Testis (tissue), 2 donors: ENCODE measurements at regions not wholly inside any gene's neighbourhood (a gene's known extent, or its start where the extent isn't known, plus 50 kb on each side); places are given as distances from the start of the nearest gene placed in this dataset.

ENCODE experiments used
- DNase-seq: peaks from one replicate; pipeline ENCODE4 v3.0.0-alpha.2; 2019
- H3K27ac ChIP-seq, 2 donors: fragments of 200-600 bp; sonication (generic); one replicate each; pipeline ENCODE4 v1.5.1; 2019
- H3K27me3 ChIP-seq: fragments of 200-600 bp; sonication (generic); one replicate; pipeline ENCODE4 v1.5.1; 2019
- H3K36me3 ChIP-seq: fragments of 200-600 bp; sonication (generic); one replicate; pipeline ENCODE4 v1.5.1; 2017; ENCODE audit warnings: low read depth; ENCODE audit errors: missing control alignments
- H3K4me1 ChIP-seq: fragments of 200-600 bp; sonication (generic); one replicate; pipeline ENCODE4 v1.5.1; 2019
- H3K4me3 ChIP-seq, 2 donors: fragments of 200-600 bp; sonication (generic); one replicate each; pipeline ENCODE4 v1.5.1; 2017 to 2019
- H3K9me3 ChIP-seq: fragments of 200-600 bp; sonication (generic); one replicate; pipeline ENCODE4 v1.5.1; 2017
- POLR2A ChIP-seq: fragments of 450-650 bp; IDR thresholded peaks from one replicate; pipeline ENCODE4 v1.6.1; 2017; ENCODE audit warnings: antibody characterized with exemption, mild to moderate bottlenecking, moderate library complexity
- WGBS, 2 donors: methylation state at CpG; one replicate each; pipeline ENCODE4 v1.1.5; 2018; 5-methylcytosine and 5-hydroxymethylcytosine counted together
- intact Hi-C: fragments of 100-400 bp; cut with DNase I; formaldehyde crosslinking; loops from one replicate; pipeline ENCODE4 v1.15.1; 2023; ENCODE audit warnings: low total_unique reads
- TF ChIP-seq, protein P1 (sequence below), 3 experiments: fragments of 450-650 bp in 2 of 3; fragments of 200-600 bp in 1 of 3; sonication (generic) in 1 of 3; IDR thresholded peaks; one replicate each; pipeline ENCODE4 v1.5.1; 2016 to 2019; ENCODE audit warnings: antibody characterized with exemption in 3 of 3, mild to moderate bottlenecking in 2 of 3, moderate library complexity in 1 of 3

DNA sequence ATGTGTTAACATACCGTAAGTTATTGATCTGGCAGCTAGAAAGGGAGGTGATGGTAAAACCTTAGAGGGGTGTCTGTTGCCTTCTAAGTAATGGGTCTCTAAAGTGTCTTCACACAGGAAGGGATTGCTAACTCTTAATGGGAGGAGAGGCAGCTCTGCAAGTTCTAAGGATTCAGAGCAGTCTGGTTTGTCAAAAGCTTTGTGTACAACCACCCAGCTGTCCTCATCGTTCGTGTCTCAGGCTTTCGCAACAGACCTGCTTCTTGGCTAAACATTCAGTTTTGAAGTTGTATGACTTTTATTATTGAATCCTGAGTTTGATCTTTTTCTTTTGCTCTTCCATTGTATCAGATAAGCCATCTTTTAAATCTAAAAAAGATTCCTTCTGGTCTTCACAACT is 404.9 kb downstream of the SQOR start:
- Histone ChIP-seq H3K27me3 (no peaks in the 10 kb centered on the region), H3K27ac (no peak overlapping the region), H3K36me3 (no peaks in the 10 kb centered on the region), H3K4me1 (no peaks in the 10 kb centered on the region), H3K9me3 (no peaks in the 10 kb centered on the region), H3K4me3 (no peak overlapping the region)
- intact Hi-C loops: no loop called here
- whole genome bisulfite sequencing, 2 donors: 86 to 95% methylated on average over 4 of the region's 4 CpGs
- DNase-seq: no peak
- TF ChIP-seq POLR2A: no peak
- TF ChIP-seq, protein P1, sequence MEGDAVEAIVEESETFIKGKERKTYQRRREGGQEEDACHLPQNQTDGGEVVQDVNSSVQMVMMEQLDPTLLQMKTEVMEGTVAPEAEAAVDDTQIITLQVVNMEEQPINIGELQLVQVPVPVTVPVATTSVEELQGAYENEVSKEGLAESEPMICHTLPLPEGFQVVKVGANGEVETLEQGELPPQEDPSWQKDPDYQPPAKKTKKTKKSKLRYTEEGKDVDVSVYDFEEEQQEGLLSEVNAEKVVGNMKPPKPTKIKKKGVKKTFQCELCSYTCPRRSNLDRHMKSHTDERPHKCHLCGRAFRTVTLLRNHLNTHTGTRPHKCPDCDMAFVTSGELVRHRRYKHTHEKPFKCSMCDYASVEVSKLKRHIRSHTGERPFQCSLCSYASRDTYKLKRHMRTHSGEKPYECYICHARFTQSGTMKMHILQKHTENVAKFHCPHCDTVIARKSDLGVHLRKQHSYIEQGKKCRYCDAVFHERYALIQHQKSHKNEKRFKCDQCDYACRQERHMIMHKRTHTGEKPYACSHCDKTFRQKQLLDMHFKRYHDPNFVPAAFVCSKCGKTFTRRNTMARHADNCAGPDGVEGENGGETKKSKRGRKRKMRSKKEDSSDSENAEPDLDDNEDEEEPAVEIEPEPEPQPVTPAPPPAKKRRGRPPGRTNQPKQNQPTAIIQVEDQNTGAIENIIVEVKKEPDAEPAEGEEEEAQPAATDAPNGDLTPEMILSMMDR (IDR thresholded peaks at IDR 0.05): no peak

DNA sequence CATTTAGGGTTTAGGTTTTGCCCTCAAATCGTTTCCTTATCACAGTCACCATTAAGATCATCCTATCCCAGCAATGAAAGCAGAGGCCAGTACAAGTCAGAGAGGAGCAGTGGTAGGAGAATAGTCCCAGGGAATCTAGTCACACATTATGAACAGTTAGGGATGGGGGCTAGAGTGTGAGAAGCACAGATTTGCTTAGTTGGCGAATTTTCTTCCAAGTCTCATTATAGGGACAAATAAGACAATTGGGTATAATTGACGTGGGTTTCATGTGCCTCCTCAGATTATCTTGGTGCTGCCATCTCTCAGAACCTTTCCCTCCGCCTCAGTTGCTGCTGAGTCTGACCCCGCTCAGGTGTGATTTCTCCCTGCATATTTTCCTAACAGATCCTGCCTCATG is 407.1 kb downstream of the SQOR start:
- WGBS, 2 donors: 82 to 86% methylated on average over 5 of the region's 5 CpGs

DNA sequence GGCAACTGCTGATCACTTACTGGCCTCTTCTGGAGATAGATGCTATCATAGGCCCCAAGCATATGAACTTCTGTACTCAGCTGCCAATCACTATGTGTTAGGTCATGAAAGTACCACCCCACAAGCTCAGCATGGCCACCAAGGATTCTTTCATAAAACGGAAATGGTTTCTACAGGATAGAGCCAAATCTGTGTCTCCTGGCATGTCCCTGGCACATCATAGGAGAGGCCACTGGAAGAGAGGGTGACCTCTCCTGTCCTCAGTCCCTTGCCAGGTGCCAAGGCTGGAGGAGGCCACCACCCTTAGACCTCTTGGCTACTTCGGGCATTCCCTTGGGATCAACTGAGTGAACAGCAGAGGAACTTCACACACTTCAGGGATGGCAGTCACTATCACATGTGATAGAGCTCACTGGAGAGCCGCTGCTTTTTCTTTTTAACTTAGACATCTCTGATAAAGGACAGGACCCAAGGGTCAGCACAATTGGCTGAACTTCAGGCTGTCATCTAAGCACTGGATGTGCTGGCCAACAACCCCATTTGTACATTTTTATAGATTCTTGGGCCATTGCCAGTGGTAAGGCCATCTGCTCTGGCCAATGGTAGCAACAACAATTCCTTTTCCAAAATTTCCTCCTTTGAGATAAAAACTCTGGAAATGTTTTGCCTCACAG is 425.2 kb downstream of the SQOR start:
- Histone ChIP-seq H3K9me3 (no peaks in the 10 kb centered on the region), H3K4me1 (no peaks in the 10 kb centered on the region), H3K27me3 (no peaks in the 10 kb centered on the region), H3K36me3 (no peaks in the 10 kb centered on the region), H3K4me3 (no peak overlapping the region), H3K27ac (no peak overlapping the region)
- DNase-seq: no peak
- no peak for TF ChIP-seq POLR2A
- TF ChIP-seq, protein P1 (IDR thresholded peaks at IDR 0.05): no peak
- 54% methylated on average over 3 of the region's 3 CpGs; no CpG with 5 or more reads in 1 of the 2 donors for WGBS, 2 donors
- intact Hi-C loops: no loop called here

More for the DNA sequence above, 407.1 kb downstream of the SQOR start:
- H3K4me1 ChIP-seq: no peaks in the 10 kb centered on the region
- no peaks in the 10 kb centered on the region for H3K27me3 ChIP-seq
- no peak for DNase-seq
- H3K4me3 ChIP-seq: no peak overlapping the region
- no peak overlapping the region for H3K27ac ChIP-seq
- H3K36me3 ChIP-seq: no peaks in the 10 kb centered on the region
- no peaks in the 10 kb centered on the region for H3K9me3 ChIP-seq
- TF ChIP-seq, protein P1 (IDR thresholded peaks at IDR 0.05): no peak
- no peak for TF ChIP-seq POLR2A
- intact Hi-C loops: no loop called here

DNA sequence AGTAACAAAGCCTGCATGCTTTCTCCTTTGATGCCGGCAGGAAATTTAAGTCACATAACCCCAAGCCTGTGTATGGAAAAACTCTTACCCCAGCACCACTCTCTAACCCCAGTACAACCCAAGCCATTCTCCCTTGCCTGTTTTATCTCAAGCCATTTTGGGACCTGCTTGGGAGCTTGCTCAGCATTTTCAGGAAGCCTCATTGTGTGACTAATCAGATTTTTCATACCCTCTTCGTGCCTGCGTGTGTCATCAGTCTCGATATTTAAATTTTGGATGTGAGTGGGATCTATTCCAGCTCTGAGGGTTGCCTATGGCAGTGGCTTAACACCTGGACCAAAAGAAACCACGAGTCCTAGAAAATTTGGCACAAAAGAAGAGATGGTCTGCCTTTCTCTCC is 426.2 kb downstream of the SQOR start:
- DNase-seq: no peak
- Histone ChIP-seq H3K36me3 (no peaks in the 10 kb centered on the region), H3K27ac (no peak overlapping the region), H3K27me3 (no peaks in the 10 kb centered on the region), H3K4me3 (no peak overlapping the region), H3K4me1 (no peaks in the 10 kb centered on the region), H3K9me3 (no peaks in the 10 kb centered on the region)
- no peak for TF ChIP-seq POLR2A
- TF ChIP-seq, protein P1 (IDR thresholded peaks at IDR 0.05): no peak
- intact Hi-C loops: no loop called here
- WGBS, 2 donors: 88 to 91% methylated on average over 5 of the region's 5 CpGs

DNA sequence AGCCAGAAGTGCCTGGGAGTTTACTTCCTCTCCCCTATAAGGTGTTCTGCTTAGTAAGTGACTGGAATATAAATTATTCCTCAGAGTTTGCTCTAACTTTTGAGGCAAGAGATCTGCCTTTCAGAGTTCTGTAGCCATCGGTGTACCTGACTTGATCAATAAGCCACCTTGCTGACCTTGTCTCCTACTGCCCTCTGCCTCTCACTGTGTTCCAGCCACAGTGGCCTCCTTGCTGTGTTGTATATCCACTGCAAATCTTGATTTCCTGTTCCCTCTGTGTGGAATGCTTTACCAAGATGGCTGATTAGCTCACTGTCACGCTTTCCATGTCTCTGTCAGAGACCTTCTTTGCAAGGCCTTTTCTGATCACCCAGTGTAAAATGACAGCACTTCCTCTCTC is 442.4 kb downstream of the SQOR start:
- Histone ChIP-seq H3K9me3 (no peaks in the 10 kb centered on the region), H3K27ac (no peak overlapping the region), H3K4me3 (no peak overlapping the region), H3K36me3 (no peaks in the 10 kb centered on the region), H3K27me3 (no peaks in the 10 kb centered on the region), H3K4me1 (no peaks in the 10 kb centered on the region)
- intact Hi-C loops: no loop called here
- no peak for TF ChIP-seq POLR2A
- TF ChIP-seq, protein P1 (IDR thresholded peaks at IDR 0.05): no peak
- WGBS, 2 donors: 89 to 97% methylated on average over 2 of the region's 2 CpGs
- DNase-seq: no peak
